Jurkat, Clone E6-1 (cell line): ENCODE measurements at regions not wholly inside any gene's neighbourhood (a gene's known extent, or its start where the extent isn't known, plus 50 kb on each side); places are given as distances from the start of the nearest gene placed in this dataset.

ENCODE experiments used
- DNase-seq: peaks from one replicate; pipeline ENCODE4 v3.0.0-alpha.2; 2011; ENCODE audit warnings: low read depth, low spot score
- H3K4me3 ChIP-seq: 2 replicates; pipeline ENCODE4 v1.5.1; 2011; ENCODE audit warnings: mild to moderate bottlenecking, low read length, control low read depth, moderate library complexity

DNA sequence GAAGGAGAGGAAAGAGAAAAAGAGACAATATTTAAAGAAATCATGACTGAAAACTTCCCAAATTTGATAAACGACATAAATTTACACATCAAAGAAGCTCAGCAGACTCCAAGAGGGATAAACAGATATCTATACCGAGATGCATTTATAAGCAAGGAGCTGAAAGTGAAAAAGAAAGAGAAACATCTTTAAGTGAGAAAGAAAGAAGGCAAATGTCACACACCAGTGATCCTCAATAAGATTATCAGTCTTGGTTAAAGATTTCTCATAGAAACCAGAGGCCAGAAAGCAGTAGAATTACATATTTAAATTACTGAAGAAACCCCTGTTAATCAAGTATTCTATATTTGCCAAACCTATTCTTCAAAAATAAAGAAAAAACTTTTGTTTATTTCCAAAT lies 424.2 kb downstream of the SLC16A7 start:
- DNase-seq, result no peak
- H3K4me3 ChIP-seq, result no peak overlapping the region

DNA sequence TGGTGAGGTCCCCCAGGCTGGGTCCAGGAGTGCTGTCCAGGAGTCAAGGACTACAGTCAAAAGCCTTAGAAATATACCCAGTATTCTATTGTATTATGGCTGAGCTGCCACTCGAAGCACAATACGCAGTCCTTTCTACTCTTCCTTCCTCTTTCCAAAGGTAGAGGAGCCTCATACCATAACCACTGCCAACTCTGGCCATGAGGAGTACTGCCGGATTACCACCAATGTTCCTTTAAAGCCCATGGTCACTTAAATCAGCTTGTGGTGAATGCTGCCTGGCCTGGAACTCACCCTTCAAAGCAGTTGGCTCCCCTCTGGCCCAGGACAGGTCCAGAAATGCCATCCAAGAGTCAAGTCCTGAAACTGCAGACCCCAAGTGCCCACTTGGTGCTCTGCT lies 425.4 kb downstream of the SLC16A7 start:
- H3K4me3 ChIP-seq, result no peak overlapping the region
- DNase-seq, result no peak

DNA sequence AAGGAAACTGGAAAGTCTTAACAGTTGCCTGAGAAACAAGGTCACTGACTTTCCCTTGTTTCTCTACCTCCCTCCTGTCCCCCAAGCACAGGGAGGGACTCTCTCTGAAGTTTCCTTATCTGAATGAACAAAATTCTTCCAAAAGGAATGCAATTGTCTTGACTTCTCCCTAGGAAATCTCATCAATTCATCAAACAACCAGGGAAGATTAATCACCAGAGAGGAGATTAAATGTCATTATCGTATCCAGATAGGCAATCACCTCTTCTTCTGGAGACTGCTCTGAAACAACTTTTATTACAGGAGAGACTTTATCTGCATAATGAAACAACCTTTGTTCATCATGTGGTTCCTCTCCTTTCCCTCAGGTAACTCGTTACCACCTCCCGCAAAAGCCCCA lies 431.4 kb downstream of the SLC16A7 start:
- DNase-seq, result no peak
- no peak overlapping the region for H3K4me3 ChIP-seq

DNA sequence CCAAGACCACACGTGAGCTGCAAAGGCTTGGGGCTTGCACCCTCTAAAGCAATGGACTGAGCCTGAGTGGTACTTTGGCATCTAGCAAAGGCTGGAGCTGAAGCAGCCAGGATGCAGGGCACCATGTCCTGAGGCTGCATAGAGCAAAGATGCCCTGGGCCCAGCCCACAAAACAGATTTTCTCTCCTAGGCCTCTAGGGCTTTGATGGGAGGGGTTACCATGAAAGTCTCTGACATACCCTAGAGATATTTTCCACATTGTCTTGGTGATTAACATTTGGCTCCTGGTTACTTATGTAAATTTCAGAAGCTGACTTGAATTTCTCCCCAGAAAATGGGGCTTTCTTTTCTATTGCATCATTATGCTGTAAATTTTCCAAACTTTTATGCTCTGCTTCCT lies 438.3 kb downstream of the SLC16A7 start:
- DNase-seq, result no peak
- no peak overlapping the region for H3K4me3 ChIP-seq

DNA sequence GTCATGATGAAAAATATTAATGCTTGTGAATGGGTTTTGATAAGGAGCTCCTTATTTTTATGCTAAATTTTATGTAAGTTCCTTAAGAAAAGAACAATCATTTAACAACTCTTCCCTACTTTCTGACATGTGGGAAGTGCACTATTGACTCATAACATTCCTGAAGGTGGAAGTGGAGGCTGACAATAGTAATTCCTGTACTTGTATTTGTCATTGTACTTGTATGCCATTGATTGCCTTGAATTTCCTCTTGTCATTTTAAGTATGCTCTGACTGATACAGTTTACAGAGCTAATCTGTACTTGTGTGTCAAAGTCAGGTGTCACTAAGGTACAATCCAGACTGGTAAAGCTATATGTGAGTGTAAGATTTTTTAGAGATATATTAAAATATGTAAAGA lies 440.0 kb downstream of the SLC16A7 start:
- no peak for DNase-seq

DNA sequence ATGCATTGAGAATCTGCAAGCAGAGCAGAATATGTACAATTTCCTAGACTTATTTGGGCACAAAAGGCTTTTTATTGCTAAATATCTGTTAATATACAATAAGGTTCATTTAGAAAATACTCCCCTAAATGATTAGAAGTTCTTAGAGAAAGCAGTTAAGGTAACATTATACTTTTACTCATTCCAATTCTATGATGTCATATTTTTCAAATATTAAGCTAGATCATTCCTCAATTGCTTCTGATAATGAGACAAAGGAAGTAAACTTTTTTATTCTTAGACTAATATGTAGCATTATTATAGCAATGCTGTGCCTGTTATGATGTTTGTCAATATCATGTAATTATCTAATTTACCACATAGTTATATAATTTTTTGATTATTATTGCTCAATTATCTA lies 447.0 kb downstream of the SLC16A7 start:
- no peak overlapping the region for H3K4me3 ChIP-seq
- DNase-seq, result no peak

More for the DNA sequence above, 440.0 kb downstream of the SLC16A7 start:
- H3K4me3 ChIP-seq, result no peak overlapping the region

DNA sequence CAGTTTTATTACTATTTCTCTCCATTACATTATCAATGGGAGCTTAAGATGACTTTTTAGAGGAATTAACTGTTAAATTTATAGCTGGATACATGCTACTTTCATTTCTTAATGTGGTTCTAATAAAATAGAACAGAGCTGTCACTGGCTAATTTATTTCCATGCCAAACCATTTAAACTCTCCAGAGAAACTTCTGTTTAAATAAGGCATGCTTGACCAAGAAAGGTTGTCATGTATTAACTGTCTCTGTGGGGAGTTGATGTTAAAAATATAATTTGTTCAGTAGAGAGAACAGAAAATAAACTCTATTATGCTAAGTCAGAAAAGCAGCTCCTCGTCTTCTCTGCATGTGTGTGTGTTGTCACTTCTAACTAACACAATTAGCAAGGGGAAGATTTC lies 447.4 kb downstream of the SLC16A7 start:
- no peak overlapping the region for H3K4me3 ChIP-seq
- DNase-seq, result no peak

DNA sequence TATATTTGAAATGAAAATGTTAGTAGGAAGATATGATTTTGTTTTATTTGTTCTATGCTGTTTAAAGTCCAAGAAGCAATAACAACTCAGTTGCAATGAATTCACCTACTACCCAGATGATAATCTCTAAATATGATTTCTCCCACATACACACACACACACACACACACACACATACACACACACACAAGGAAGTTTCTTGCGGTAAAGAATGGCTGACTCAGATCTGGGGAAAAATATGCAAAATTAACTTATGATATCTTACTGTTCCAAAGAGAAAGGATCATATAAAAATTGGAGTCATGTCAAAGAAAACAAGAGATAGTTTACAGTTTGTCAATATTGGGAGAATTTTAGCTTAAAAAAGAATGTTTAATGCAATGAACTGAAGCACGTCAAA lies 456.7 kb downstream of the SLC16A7 start:
- no peak for DNase-seq
- no peak overlapping the region for H3K4me3 ChIP-seq

DNA sequence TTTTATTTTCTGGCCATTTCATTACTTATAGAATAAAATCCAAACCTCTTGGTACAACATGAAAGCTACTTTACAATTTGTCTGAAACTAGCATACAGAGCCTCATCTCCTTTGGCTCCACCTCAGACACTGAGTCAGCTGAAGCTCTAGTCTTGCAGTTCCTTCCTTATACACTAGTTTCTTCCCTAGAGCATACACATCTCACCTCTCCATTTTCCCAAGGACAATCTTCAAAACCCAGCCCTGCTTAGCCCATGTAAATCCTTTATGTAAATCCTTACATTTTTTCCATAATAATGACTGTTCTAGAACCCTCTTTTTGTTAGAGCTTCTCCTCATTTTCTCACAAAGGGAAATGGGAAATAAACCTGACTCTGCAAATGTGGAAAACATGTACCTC lies 463.4 kb downstream of the SLC16A7 start:
- DNase-seq, result no peak
- no peak overlapping the region for H3K4me3 ChIP-seq

DNA sequence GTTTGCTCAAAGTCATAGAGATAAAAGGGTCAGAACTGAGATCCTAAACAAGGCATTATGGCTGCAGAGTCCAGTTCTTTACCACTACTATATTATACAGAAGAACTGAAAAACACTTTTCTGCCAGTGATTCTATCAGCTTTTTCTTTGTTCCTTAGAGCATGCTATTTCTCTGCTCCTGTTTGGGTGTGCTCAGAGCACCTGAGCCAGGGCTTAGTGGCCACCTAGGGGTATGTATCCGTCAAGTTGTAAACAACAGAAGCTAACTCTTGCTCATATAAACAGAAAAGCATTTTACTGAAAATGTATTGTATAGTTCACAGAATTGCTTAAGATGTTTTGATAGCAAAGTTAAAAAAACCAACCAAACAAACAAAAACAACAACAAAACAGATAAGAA lies 470.8 kb downstream of the SLC16A7 start:
- H3K4me3 ChIP-seq, result no peak overlapping the region
- no peak for DNase-seq

DNA sequence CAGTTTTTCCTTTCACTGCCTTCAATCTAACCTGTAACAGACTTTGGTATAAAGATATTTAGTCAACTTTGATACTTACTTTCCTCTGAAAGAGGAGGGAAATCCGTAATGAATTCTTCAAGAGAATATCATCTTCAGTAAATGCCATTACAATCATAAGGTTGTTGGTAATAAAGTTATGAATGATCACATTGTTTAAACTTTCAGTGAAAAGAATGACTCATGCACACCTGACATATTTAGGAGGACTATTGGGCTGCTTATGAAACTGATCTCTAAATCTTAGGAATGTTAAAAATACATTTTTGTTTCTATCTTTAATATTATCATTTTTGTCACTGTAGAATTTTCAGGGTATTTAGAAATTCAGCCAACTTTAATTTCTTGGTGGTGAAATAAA lies 474.7 kb downstream of the SLC16A7 start:
- no peak overlapping the region for H3K4me3 ChIP-seq
- no peak for DNase-seq

DNA sequence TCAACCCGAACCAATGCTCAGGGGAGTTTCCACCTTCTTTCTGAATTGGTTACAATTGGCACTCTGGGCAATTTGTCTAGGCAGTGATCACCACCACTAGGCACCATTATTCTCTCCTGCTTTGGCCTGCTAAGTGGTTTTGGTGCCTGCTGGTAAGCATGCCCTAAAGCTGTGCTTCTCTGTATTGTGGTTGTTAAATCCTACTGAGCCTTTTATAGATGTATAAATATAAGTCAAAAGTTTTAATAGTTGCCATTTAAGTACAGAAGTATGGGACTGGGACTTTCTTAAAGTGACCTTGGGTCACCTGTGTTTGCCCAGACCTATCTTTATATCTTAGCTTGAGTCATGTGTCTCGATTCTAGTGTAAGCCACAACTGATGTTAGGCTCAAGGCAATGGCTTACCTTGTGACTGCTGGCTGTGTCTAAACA lies 475.9 kb downstream of the SLC16A7 start:
- H3K4me3 ChIP-seq, result no peak overlapping the region
- DNase-seq, result no peak

DNA sequence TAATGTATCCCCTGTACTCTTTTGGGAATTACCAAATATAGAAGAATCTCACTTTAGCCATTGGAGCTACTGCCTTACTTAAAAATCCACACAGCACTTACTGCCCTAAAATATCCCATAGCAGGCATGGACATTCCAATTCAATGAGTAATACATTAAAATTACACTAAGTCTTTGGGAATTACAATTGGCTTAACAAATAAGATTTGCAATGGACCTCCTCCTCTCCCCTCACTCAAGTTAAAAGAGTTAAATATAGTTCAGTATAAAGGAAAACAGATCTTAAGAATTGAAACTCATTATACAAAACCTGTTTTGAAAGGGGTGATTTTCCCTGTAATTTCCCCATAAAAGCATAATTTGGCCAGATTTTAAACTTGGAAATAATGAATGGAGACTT lies 477.1 kb downstream of the SLC16A7 start:
- no peak overlapping the region for H3K4me3 ChIP-seq
- DNase-seq, result no peak

DNA sequence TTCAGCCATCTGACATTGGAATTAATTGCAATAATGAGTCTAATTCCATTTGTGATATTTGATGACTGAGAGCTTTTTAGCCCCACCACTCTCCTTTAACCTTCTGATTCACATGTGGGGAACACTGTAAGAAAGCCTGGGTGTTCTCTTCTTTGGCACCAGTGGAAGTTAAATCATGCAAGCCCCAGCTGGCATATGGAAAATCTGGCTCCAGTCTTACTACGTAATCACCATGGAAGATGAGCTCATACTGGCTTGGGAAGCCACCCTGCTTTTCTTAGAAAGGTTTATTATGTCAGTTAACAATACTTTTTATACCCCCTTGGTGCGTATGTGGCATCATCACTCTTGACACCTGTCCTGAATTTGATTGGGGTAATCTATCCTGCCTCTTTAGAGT lies 479.3 kb downstream of the SLC16A7 start:
- H3K4me3 ChIP-seq, result no peak overlapping the region
- DNase-seq, result no peak

DNA sequence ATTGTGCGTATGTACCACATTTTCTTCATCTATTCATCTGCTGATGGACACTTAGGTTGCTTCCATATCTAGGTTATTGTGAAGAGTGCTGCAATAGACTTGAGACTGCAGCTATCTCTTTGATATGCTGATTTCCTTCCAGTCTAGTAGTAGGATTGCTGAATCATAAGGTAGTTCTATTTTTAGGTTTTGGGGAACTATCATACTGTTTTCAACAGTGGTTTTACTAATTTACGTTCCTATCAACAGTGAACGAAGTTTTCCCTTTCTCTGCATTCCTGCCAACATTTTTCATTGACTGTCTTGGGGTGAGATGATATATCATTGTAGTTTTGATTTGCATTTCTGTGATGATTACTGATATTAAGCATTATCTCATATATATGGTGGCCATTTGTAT lies 482.2 kb downstream of the SLC16A7 start:
- no peak overlapping the region for H3K4me3 ChIP-seq
- DNase-seq, result no peak

DNA sequence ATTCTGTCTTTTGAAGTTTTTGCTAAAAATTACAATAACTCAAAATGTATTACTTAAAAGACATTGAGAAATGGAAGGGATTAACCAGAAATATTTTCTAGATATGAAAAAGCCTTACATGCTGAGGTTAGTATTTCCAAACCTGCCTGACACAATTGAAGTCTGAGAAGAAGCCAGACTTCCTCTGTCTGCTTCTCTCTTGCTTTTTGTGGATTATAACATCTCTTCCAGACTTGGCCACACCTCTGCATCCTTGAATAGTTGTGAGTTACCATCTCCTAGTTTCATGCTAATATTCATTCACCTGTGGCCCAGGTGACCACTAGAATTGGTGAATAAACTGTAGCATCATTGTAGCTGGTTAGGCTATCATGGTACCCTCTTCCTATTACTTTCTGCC lies 497.6 kb downstream of the SLC16A7 start:
- DNase-seq, result no peak
- no peak overlapping the region for H3K4me3 ChIP-seq

DNA sequence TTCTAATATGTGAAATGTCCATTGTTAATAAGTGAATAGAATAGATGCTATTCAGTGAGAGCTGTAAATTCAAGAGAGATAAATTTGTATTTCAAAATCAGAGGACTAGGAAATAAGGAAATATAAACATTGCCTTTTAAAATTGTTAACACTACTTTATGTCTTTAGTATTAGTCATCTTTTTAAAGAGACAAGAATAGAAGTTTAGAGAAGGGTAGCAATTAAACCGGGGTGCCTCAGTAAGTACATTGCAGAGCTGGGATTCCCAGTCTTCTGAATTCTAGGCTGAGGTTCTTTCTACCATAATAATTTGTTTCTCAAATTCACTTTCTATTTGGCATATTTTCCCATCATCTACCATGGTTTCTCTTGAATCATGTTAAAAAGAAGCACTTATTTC lies 498.6 kb downstream of the SLC16A7 start:
- DNase-seq, result no peak

DNA sequence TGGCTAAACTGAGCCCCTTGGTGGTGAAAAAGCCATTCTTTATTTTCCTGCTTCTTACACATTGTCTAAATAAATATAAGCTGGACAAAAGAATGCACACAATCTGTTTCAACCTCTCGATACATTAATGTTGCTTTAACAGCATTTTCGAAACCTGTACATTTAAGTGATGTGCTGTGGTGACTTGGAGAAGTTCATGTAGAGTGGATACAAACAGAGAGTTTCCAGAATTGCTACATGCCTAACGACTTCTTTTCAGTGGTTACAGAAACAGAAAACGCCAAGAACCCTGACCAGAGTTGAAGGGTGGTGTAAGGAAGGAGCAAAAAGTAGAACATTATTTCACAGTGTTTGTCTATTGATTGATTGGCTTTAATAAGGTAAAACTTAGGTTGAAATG lies 500.9 kb downstream of the SLC16A7 start:
- no peak for DNase-seq
- no peak overlapping the region for H3K4me3 ChIP-seq

More for the DNA sequence above, 498.6 kb downstream of the SLC16A7 start:
- no peak overlapping the region for H3K4me3 ChIP-seq

DNA sequence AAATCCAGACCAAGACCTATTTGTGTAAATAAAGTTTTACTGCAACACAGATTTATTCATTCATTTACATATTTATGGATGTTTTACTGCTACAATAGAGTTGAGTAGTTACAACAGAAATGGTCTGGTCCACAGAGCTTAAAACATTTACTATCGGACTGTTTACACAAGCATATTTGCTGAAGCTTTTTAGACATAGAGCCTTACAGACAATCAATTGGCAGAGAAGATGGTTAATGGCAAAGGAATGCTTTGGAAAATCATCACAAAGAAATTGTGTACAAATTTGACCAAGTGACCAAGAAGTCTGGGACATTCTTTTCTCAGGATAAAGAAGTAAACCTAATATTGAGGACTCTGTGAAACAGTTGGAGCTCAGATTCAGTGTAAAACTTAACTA lies 504.3 kb downstream of the SLC16A7 start:
- no peak for DNase-seq

DNA sequence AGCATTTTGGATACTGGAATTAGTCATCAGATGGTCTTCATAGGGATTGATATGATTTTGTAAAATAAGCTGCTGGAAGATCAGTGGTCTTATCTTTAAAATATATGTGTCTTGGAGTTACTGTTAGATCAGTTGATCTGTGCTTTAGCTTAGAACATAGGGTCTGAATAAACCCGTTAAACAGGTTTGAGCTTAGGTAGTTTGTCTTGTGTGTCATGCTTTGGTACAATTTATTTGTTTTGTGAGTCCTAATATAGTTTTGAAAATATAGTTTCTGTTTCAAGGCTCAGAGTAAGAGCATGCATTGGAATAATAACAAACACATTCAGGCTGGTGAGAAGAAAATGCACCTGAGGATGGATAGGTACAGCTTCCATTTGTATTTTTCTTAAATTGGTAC lies 505.0 kb downstream of the SLC16A7 start:
- no peak overlapping the region for H3K4me3 ChIP-seq
- DNase-seq, result no peak

More for the DNA sequence above, 504.3 kb downstream of the SLC16A7 start:
- H3K4me3 ChIP-seq, result no peak overlapping the region

DNA sequence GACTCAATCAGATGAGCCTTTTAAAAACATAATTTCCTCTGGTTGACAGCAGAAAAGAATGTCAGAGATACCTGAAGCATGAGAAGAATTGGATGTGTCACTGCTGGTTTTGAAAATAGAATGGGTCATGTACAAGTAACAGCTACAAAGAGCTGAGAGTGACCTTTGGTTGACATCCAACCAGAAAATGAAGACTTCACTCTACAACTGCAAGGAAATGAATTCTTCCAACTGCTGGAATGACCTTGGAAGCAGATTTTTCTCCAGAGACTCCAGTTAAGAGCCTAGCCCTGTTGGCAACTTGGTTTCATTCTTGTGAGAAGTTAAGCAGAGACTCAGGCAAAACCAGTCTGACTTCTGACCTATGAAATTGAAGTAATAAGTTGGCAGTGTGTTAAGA lies 505.9 kb downstream of the SLC16A7 start:
- DNase-seq, result no peak
- H3K4me3 ChIP-seq, result no peak overlapping the region

DNA sequence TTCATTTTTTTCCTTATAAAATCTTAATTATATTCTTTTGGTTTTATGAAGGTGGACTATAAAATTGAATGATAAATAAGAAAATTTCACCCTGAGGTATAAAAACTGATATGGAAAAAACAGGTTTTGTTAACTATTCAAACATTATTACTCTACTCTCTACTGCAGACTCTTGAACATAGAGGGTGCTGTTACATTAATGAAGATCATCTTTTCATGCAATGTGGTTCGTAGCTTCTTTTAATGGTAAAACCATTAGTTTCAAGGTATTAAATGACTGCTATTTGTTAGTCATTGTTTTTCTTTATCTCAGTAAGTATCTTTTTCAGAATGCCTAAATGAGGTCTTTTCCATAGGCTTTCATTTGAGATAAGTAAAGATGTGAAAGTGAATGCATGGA lies 510.4 kb downstream of the SLC16A7 start:
- no peak overlapping the region for H3K4me3 ChIP-seq
- no peak for DNase-seq
